ENCODE measurements at regions not wholly inside any gene's neighbourhood (a gene's known extent, or its start where the extent isn't known, plus 50 kb on each side); places are given as distances from the start of the nearest gene placed in this dataset.

DNA sequence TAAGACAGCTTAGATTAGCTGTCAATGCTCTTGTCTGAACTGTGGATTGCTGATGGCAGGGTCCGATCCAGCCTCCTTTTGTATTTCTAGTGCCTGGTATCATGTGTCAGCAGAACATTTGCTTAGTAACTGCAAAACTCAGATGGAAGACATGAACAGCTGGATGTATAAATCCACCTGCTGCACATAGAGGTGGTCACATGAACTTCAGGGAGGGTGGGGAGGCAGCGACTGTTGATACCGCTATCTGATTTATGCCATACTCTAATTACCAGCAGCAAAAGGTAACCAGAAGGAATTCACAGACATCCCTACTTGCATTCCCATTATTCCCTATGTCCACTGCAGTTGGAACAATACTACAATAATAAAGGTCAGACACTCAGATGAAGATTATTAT is 1036.5 kb downstream of the NLGN4Y start:
- Mint-ChIP-seq H3K4me1 (no peaks in the 10 kb centered on the region), H3K27me3 (no peaks in the 10 kb centered on the region), H3K36me3 (ENCODE audit: low read depth) (no peaks in the 10 kb centered on the region), H3K4me3 (no peak overlapping the region), H3K9me3 (peaks cover 2% of the 10 kb centered on the region), H3K27ac (no peak overlapping the region)
- TF ChIP-seq, protein P1, sequence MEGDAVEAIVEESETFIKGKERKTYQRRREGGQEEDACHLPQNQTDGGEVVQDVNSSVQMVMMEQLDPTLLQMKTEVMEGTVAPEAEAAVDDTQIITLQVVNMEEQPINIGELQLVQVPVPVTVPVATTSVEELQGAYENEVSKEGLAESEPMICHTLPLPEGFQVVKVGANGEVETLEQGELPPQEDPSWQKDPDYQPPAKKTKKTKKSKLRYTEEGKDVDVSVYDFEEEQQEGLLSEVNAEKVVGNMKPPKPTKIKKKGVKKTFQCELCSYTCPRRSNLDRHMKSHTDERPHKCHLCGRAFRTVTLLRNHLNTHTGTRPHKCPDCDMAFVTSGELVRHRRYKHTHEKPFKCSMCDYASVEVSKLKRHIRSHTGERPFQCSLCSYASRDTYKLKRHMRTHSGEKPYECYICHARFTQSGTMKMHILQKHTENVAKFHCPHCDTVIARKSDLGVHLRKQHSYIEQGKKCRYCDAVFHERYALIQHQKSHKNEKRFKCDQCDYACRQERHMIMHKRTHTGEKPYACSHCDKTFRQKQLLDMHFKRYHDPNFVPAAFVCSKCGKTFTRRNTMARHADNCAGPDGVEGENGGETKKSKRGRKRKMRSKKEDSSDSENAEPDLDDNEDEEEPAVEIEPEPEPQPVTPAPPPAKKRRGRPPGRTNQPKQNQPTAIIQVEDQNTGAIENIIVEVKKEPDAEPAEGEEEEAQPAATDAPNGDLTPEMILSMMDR (IDR thresholded peaks at IDR 0.05), result no peak
- no peak for ATAC-seq (ENCODE audit: low read depth)
- ChIA-PET POLR2A (no interaction called here), CTCF (no interaction called here)
- no peak for DNase-seq
- intact Hi-C loops (cut with micrococcal nuclease), result no loop called here

DNA sequence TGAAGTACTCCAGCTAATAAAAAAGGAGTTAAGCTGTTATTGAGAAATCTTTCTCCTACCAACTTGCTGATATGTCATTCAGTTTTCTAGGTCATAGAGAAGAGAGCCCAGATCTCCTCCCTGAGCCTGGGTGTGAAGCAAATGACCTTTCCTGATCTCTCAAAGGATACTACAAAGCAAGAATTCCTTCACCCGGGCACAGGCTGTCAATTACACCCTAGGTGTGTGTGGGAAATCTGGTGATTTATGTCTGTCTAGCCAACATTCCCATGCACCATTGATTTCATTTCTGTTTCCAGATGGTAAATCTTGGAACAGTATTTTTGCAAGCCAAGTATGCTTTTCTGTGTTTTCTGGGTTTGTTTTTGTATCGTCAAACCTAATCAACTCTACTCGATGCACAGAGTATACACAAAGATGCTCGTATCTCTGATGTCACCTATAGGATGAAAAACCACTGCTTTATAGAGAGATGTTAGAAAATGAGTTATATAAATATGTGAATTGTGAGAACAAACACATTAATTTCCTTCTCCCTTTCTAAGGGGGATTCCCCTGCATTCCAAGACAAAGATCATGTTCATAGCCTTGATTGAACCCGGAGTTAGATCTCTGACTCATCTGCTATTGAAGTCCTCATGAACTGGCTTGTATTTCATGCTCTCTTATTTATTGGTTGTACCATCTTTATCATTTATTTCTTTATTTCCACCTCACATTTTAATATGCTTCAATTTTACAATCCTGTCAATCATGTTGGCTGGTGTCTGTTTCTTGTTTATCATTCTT is 1037.4 kb downstream of the NLGN4Y start:
- Mint-ChIP-seq H3K36me3 (ENCODE audit: low read depth) (no peaks in the 10 kb centered on the region), H3K27me3 (no peaks in the 10 kb centered on the region), H3K4me1 (no peaks in the 10 kb centered on the region), H3K4me3 (no peak overlapping the region), H3K27ac (no peak overlapping the region), H3K9me3 (peaks cover 2% of the 10 kb centered on the region)
- DNase-seq (no peak), ATAC-seq (ENCODE audit: low read depth) (no peak)
- TF ChIP-seq, protein P1 (IDR thresholded peaks at IDR 0.05), result no peak
- CTCF ChIA-PET, result no interaction called here
- POLR2A ChIA-PET, result no interaction called here
- intact Hi-C loops (cut with micrococcal nuclease), result no loop called here

DNA sequence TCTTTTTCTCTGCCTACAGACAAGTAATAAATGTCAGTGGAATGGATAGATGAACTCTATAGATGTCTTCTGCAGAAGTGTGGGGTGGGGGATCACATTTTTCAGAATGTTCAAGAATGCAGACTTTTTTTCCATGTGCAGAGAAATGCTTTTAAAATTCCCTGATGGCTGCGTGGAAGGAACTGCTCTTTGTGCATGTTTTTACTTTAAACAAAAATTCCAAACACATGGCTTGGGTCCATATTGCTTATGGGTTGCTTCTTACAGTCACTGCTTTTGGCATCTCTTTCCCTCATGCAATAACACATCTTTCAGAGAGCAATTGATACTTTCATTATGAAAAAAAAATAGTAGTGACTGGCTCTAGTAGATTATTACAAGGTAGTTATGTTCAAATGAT is 1053.6 kb downstream of the NLGN4Y start:
- ChIA-PET POLR2A (no interaction called here), CTCF (no interaction called here)
- intact Hi-C loops (cut with micrococcal nuclease), result no loop called here
- H3K36me3 Mint-ChIP-seq (ENCODE audit: low read depth), result no peaks in the 10 kb centered on the region
- ATAC-seq (ENCODE audit: low read depth), result no peak
- no peak overlapping the region for H3K4me3 Mint-ChIP-seq
- no peak for DNase-seq
- H3K27me3 Mint-ChIP-seq, result no peaks in the 10 kb centered on the region
- no peaks in the 10 kb centered on the region for H3K4me1 Mint-ChIP-seq
- TF ChIP-seq, protein P1 (IDR thresholded peaks at IDR 0.05), result no peak
- H3K9me3 Mint-ChIP-seq, result no peaks in the 10 kb centered on the region
- no peak overlapping the region for H3K27ac Mint-ChIP-seq

DNA sequence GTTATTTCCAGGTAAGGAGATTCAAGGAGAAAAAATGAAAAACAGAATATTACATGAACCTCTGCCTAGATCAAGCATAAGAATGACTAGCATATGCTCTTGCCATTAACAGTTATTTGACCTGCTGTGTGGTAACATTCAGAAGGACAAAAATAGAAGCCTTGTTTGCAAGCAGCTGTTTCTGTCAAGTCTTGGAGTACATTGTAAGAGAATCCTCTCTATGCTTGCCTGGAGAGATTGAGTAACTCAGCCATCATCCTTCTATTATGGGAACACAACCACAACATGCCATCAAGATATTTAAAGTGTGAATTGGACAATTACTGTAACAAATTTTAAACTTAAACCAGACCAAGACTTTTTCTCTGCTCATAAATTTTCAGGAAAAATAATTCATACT is 1054.4 kb downstream of the NLGN4Y start:
- CTCF ChIA-PET, result interaction anchor here (0.7 kb wide), 1 partner anchor 1840 kb away, joined by 3 read pairs; no protein-coding TSS in a partner anchor
- Mint-ChIP-seq H3K9me3 (no peaks in the 10 kb centered on the region), H3K27ac (no peak overlapping the region), H3K27me3 (no peaks in the 10 kb centered on the region), H3K4me1 (no peaks in the 10 kb centered on the region), H3K36me3 (ENCODE audit: low read depth) (no peaks in the 10 kb centered on the region), H3K4me3 (no peak overlapping the region)
- DNase-seq (no peak), ATAC-seq (ENCODE audit: low read depth) (no peak)
- intact Hi-C loops (cut with micrococcal nuclease), result no loop called here
- TF ChIP-seq, protein P1 (IDR thresholded peaks at IDR 0.05), result no peak
- POLR2A ChIA-PET, result no interaction called here

DNA sequence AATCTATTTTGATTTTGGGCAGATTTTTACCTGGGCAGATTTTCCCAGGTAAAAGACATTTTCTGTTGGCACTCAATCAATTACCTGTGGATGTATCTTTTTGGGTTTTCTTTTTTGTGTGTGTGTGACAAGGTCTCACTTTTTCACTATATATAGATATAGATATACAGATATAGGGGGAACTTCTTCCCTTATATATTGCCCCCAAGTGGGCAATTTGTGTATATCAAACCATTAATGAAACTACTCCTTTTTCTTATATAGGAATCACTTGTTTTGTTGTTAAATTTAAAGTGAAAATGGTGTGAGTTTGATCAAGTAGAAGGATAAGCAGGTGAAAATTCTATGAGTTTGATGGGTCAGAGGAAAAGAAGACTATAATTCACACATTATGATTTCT is 1054.9 kb downstream of the NLGN4Y start:
- ATAC-seq (ENCODE audit: low read depth), result no peak
- Mint-ChIP-seq H3K4me3 (no peak overlapping the region), H3K36me3 (ENCODE audit: low read depth) (no peaks in the 10 kb centered on the region), H3K27ac (no peak overlapping the region), H3K9me3 (no peaks in the 10 kb centered on the region), H3K4me1 (no peaks in the 10 kb centered on the region), H3K27me3 (no peaks in the 10 kb centered on the region)
- TF ChIP-seq, protein P1 (IDR thresholded peaks at IDR 0.05), result no peak
- no peak for DNase-seq
- intact Hi-C loops (cut with micrococcal nuclease), result no loop called here
- ChIA-PET POLR2A (no interaction called here), CTCF (interaction anchor here (0.7 to 1.3 kb wide), 2 partner anchors 1841 to 1842 kb away, joined by 3 read pairs; no protein-coding TSS in a partner anchor)

Data from activated B cell treated with CpG ODN at 0.5 μM for 24 hours (primary cell).